GM21381 (cell line): ENCODE measurements at regions not wholly inside any gene's neighbourhood (a gene's known extent, or its start where the extent isn't known, plus 50 kb on each side); places are given as distances from the start of the nearest gene placed in this dataset.

Experiments
- ATAC-seq: cut with Tn5 transposase; IDR thresholded peaks from one replicate; pipeline ENCODE4 v1.9.1; 2021; ENCODE audit warnings: mild to moderate bottlenecking, moderate library complexity; ENCODE audit not compliant: unreplicated experiment

GRCh38 chr4:74612837-74613236, 167.9 kb downstream of the AREG start:
- ATAC-seq, result no peak

- ATAC-seq, result no peak
Measured at GRCh38 chr4:74613266-74613665, 168.3 kb downstream of the AREG start.

GRCh38 chr4:74615411-74615810, 170.5 kb downstream of the AREG start:
- ATAC-seq, result no peak

GRCh38 chr4:74618166-74618565, 173.2 kb downstream of the AREG start:
- no peak for ATAC-seq

- no peak for ATAC-seq
Measured at GRCh38 chr4:74618659-74619058, 173.7 kb downstream of the AREG start.

- ATAC-seq, result no peak
Measured at GRCh38 chr4:74619931-74620702, 174.2 kb downstream of the BTC start.

GRCh38 chr4:74621616-74622015, 172.7 kb downstream of the BTC start:
- ATAC-seq, result no peak

GRCh38 chr4:74623041-74623440, 171.3 kb downstream of the BTC start:
- peak; percentile 77 for ATAC-seq

- no peak for ATAC-seq
Measured at GRCh38 chr4:74624351-74625151, 169.8 kb downstream of the BTC start.

- ATAC-seq, result no peak
Measured at GRCh38 chr4:74625981-74626380, 168.3 kb downstream of the BTC start.

- ATAC-seq, result no peak
Measured at GRCh38 chr4:74627093-74627492, 167.2 kb downstream of the BTC start.

- no peak for ATAC-seq
Measured at GRCh38 chr4:74627504-74627903, 166.8 kb downstream of the BTC start.

GRCh38 chr4:74628852-74629620, 165.3 kb downstream of the BTC start:
- no peak for ATAC-seq

- ATAC-seq, result no peak
Measured at GRCh38 chr4:74630551-74630950, 163.8 kb downstream of the BTC start.

- no peak for ATAC-seq
Measured at GRCh38 chr4:74631338-74631737, 163.0 kb downstream of the BTC start.

GRCh38 chr4:74631988-74632387, 162.3 kb downstream of the BTC start:
- ATAC-seq, result no peak

GRCh38 chr4:74632634-74633033, 161.7 kb downstream of the BTC start:
- ATAC-seq, result no peak

- ATAC-seq, result no peak
Measured at GRCh38 chr4:74635074-74635473, 159.2 kb downstream of the BTC start.

GRCh38 chr4:74635490-74636123, 158.7 kb downstream of the BTC start:
- no peak for ATAC-seq

GRCh38 chr4:74638001-74638400, 156.3 kb downstream of the BTC start:
- ATAC-seq, result no peak

GRCh38 chr4:74638689-74639088, 155.6 kb downstream of the BTC start:
- ATAC-seq, result no peak
